H1 (cell line): ENCODE measurements at regions not wholly inside any gene's neighbourhood (a gene's known extent, or its start where the extent isn't known, plus 50 kb on each side); places are given as distances from the start of the nearest gene placed in this dataset.

Source experiments
- CTCF ChIA-PET: fragments of 300-600 bp; sonication (Branson Sonifier 250); formaldehyde crosslinking; loops from one replicate; lab custom pipeline; 2021; ENCODE audit not compliant: partially characterized antibody; lab: Charles Lee
- POLR2A ChIA-PET: fragments of 300-600 bp; sonication (Branson Sonifier 250); formaldehyde crosslinking; loops from one replicate; lab custom pipeline; 2021; ENCODE audit warnings: inconsistent platforms; ENCODE audit not compliant: partially characterized antibody; lab: Charles Lee
- DNase-seq, 2 experiments: peaks; one replicate each; pipeline versions ENCODE4 v3.0.0 to v3.0.0-alpha.2; 2010 to 2022; ENCODE audit warnings: low spot score in 2 of 2, low read depth in 1 of 2, mixed read lengths in 1 of 2
- FAIRE-seq: peaks from 2 replicates; lab custom pipeline; 2011; peaks lifted over from hg19 to GRCh38; lab: Jason Lieb, UNC
- H2AFZ ChIP-seq: 2 replicates; pipeline ENCODE4 v1.8.1; 2012; ENCODE audit warnings: low read length, inconsistent platforms
- H2AK5ac ChIP-seq: 2 replicates; pipeline ENCODE4 v1.6.1; 2013; ENCODE audit warnings: low read depth, low read length
- H2BK120ac ChIP-seq: replicated peaks from 2 replicates; pipeline ENCODE3; 2013; ENCODE audit warnings: low read depth, low read length, inconsistent platforms
- H2BK12ac ChIP-seq: 2 replicates; pipeline ENCODE4 v1.6.1; 2013; ENCODE audit warnings: low read depth, low read length
- H2BK15ac ChIP-seq: 2 replicates; pipeline ENCODE4 v1.6.1; 2013; ENCODE audit warnings: low read length
- H2BK20ac ChIP-seq: 2 replicates; pipeline ENCODE4 v1.6.1; 2013; ENCODE audit warnings: low read length
- H2BK5ac ChIP-seq: 2 replicates; pipeline ENCODE4 v1.6.1; 2013; ENCODE audit warnings: low read depth, low read length
- H3K14ac ChIP-seq: 2 replicates; pipeline ENCODE4 v1.6.1; 2013; ENCODE audit warnings: inconsistent platforms; ENCODE audit not compliant: insufficient read length
- H3K18ac ChIP-seq: 2 replicates; pipeline ENCODE4 v1.6.1; 2013; ENCODE audit warnings: low read length; ENCODE audit errors: extremely low read depth
- H3K23ac ChIP-seq: 2 replicates; pipeline ENCODE4 v1.6.1; 2013; ENCODE audit warnings: inconsistent platforms; ENCODE audit not compliant: insufficient read length
- H3K23me2 ChIP-seq: 2 replicates; pipeline ENCODE4 v1.6.1; 2013; ENCODE audit warnings: low read depth, low read length
- H3K27ac ChIP-seq: 2 replicates; pipeline ENCODE4 v1.6.1; 2011; ENCODE audit warnings: low read depth, low read length, inconsistent platforms
- H3K27me3 ChIP-seq, 4 experiments: replicated peaks in 1 of 4; 1 replicate in 1 of 4; 2 replicates in 3 of 4; pipeline versions ENCODE4 v1.6.1 to v1.8.1; 2011 to 2013; ENCODE audit warnings: low read length in 3 of 4, mild to moderate bottlenecking in 3 of 4, inconsistent platforms in 2 of 4, mixed read lengths in 2 of 4, moderate library complexity in 1 of 4; ENCODE audit not compliant: control insufficient read depth in 3 of 4, insufficient read depth in 3 of 4; ENCODE audit errors: extremely low read depth in 1 of 4
- H3K36me3 ChIP-seq, 4 experiments: 2 replicates each; pipeline versions ENCODE4 v1.6.1 to v1.8.1; 2011 to 2013; ENCODE audit warnings: mild to moderate bottlenecking in 4 of 4, low read length in 3 of 4, moderate library complexity in 2 of 4, control low read depth in 1 of 4, inconsistent platforms in 1 of 4; ENCODE audit not compliant: insufficient read depth in 4 of 4, control insufficient read depth in 2 of 4
- H3K4ac ChIP-seq: replicated peaks from 2 replicates; pipeline ENCODE3; 2013; ENCODE audit warnings: low read length, low read depth, mixed read lengths, inconsistent platforms; ENCODE audit not compliant: insufficient read length
- H3K4me1 ChIP-seq, 4 experiments: replicated peaks in 1 of 4; 1 replicate in 1 of 4; 2 replicates in 3 of 4; pipeline versions ENCODE4 v1.6.1 to v1.8.1; 2011 to 2013; ENCODE audit warnings: low read length in 3 of 4, inconsistent platforms in 2 of 4, mixed read lengths in 1 of 4; ENCODE audit not compliant: insufficient read depth in 4 of 4, control insufficient read depth in 3 of 4
- H3K4me2 ChIP-seq, 2 experiments: 2 replicates each; pipeline versions ENCODE4 v1.6.1 to v1.8.1; 2011 to 2013; ENCODE audit warnings: low read depth in 2 of 2, low read length in 2 of 2, control low read depth in 1 of 2, inconsistent platforms in 1 of 2, mild to moderate bottlenecking in 1 of 2; ENCODE audit not compliant: insufficient read depth in 1 of 2
- H3K4me3 ChIP-seq, 4 experiments: fragments of 200-600, 300-600 bp in 1 of 4; sonication (generic), shearing (Covaris generic), sonication (Bioruptor Twin) in 1 of 4; 2 replicates each; pipeline versions ENCODE4 v1.5.1 to v1.8.1; 2011 to 2016; ENCODE audit warnings: low read length in 4 of 4, low read depth in 3 of 4, control low read depth in 2 of 4, inconsistent platforms in 2 of 4, mild to moderate bottlenecking in 2 of 4, mixed read lengths in 1 of 4, moderate library complexity in 1 of 4; ENCODE audit not compliant: insufficient read depth in 2 of 4; ENCODE audit errors: extremely low read depth in 1 of 4
- H3K56ac ChIP-seq: replicated peaks from 2 replicates; pipeline ENCODE3; 2013; ENCODE audit warnings: low read depth, mild to moderate bottlenecking, mixed read lengths, low read length, inconsistent platforms; ENCODE audit not compliant: insufficient read length
- H3K79me1 ChIP-seq: 2 replicates; pipeline ENCODE4 v1.6.1; 2013; ENCODE audit warnings: low read depth, low read length, control low read depth
- H3K79me2 ChIP-seq, 2 experiments: 2 replicates each; pipeline versions ENCODE4 v1.6.1 to v1.8.1; 2012 to 2013; ENCODE audit warnings: low read length in 2 of 2, mild to moderate bottlenecking in 2 of 2, inconsistent platforms in 1 of 2; ENCODE audit not compliant: insufficient read depth in 2 of 2, control insufficient read depth in 1 of 2
- H3K9ac ChIP-seq, 4 experiments: replicated peaks in 1 of 4; 1 replicate in 1 of 4; 2 replicates in 3 of 4; pipeline versions ENCODE4 v1.6.1 to v1.8.1; 2011 to 2013; ENCODE audit warnings: low read depth in 3 of 4, low read length in 3 of 4, control low read depth in 2 of 4, mild to moderate bottlenecking in 2 of 4, moderate library complexity in 2 of 4, inconsistent platforms in 1 of 4; ENCODE audit errors: extremely low read depth in 1 of 4
- H3K9me3 ChIP-seq, 2 experiments: 2 replicates each; pipeline versions ENCODE4 v1.6.1 to v1.8.1; 2012 to 2013; ENCODE audit warnings: mild to moderate bottlenecking in 2 of 2, moderate library complexity in 2 of 2, control low read depth in 1 of 2, inconsistent platforms in 1 of 2, low read depth in 1 of 2, low read length in 1 of 2, mixed read lengths in 1 of 2; ENCODE audit not compliant: insufficient read depth in 2 of 2
- H4K20me1 ChIP-seq, 2 experiments: replicated peaks in 1 of 2; 2 replicates each; pipeline versions ENCODE3 to v1.8.1; 2011 to 2013; ENCODE audit warnings: inconsistent platforms in 2 of 2, low read length in 2 of 2, mild to moderate bottlenecking in 1 of 2; ENCODE audit not compliant: insufficient read depth in 2 of 2, control insufficient read depth in 1 of 2
- H4K5ac ChIP-seq: 2 replicates; pipeline ENCODE4 v1.6.1; 2013; ENCODE audit warnings: low read length, low read depth, mixed read lengths, inconsistent platforms; ENCODE audit not compliant: insufficient read length
- H4K8ac ChIP-seq: 2 replicates; pipeline ENCODE4 v1.8.0; 2013; ENCODE audit warnings: mild to moderate bottlenecking, moderate library complexity, low read length, inconsistent platforms; ENCODE audit not compliant: insufficient read depth; ENCODE audit errors: extremely low read depth
- H4K91ac ChIP-seq: replicated peaks from 2 replicates; pipeline ENCODE3; 2013; ENCODE audit warnings: low read length, mixed read lengths, inconsistent platforms; ENCODE audit not compliant: insufficient read length
- CEBPB ChIP-seq: IDR thresholded peaks from 2 replicates; pipeline ENCODE4 v1.6.1; 2012; ENCODE audit warnings: low read depth, low read length
- HDAC2 ChIP-seq, 2 experiments: fragments of 300-600 bp in 1 of 2; sonication (generic) in 1 of 2; IDR thresholded peaks; 2 replicates each; pipeline ENCODE4 v1.6.1; 2011 to 2012; ENCODE audit warnings: low read depth in 2 of 2, low read length in 2 of 2, mild to moderate bottlenecking in 2 of 2, moderate library complexity in 2 of 2, borderline replicate concordance in 1 of 2, inconsistent platforms in 1 of 2
- KDM5A ChIP-seq: fragments of 200-600 bp; IDR thresholded peaks from 2 replicates; pipeline ENCODE4 v1.7.1; 2012; ENCODE audit warnings: mild to moderate bottlenecking, low read length, inconsistent platforms, mixed read lengths
- NANOG ChIP-seq: IDR thresholded peaks from 2 replicates; pipeline ENCODE4 v1.6.1; 2011; ENCODE audit warnings: low read length, low read depth, mild to moderate bottlenecking, inconsistent platforms; ENCODE audit not compliant: insufficient read depth, poor library complexity, severe bottlenecking
- RAD21 ChIP-seq, 2 experiments: IDR thresholded peaks in 1 of 2; conservative IDR thresholded peaks in 1 of 2; 2 replicates each; pipeline ENCODE4 v1.6.1; 2011; ENCODE audit warnings: low read depth in 2 of 2, low read length in 2 of 2, improper control_type of control experiment in 1 of 2, inconsistent platforms in 1 of 2, mild to moderate bottlenecking in 1 of 2, moderate library complexity in 1 of 2
- RXRA ChIP-seq: IDR thresholded peaks from 2 replicates; pipeline ENCODE4 v1.6.1; 2011; ENCODE audit warnings: low read depth, mild to moderate bottlenecking, low read length, moderate library complexity; ENCODE audit not compliant: insufficient read depth
- SP2 ChIP-seq: IDR thresholded peaks from 2 replicates; pipeline ENCODE4 v1.6.1; 2012; ENCODE audit warnings: mild to moderate bottlenecking, low read length, inconsistent platforms
- SP4 ChIP-seq: IDR thresholded peaks from 2 replicates; pipeline ENCODE4 v1.6.1; 2012; ENCODE audit warnings: low read length, inconsistent platforms
- TCF12 ChIP-seq: IDR thresholded peaks from 2 replicates; pipeline ENCODE4 v1.6.1; 2011; ENCODE audit warnings: low read depth, mild to moderate bottlenecking, low read length
- YY1 ChIP-seq: IDR thresholded peaks from 2 replicates; pipeline ENCODE4 v1.6.1; 2011; ENCODE audit warnings: low read depth, mild to moderate bottlenecking, low read length
- WGBS, 2 experiments: shearing (Covaris generic) in 1 of 2; methylation state at CpG; one replicate each; pipeline versions ENCODE4 v1.1.6 to v1.1.7; 2013 to 2015; ENCODE audit warnings: low lambda C conversion rate in 2 of 2, mixed read lengths in 2 of 2, inconsistent platforms in 1 of 2, low coverage in 1 of 2, missing lambda C conversion rate in 1 of 2; ENCODE audit not compliant: insufficient replicate concordance in 2 of 2, insufficient coverage in 1 of 2, insufficient read length in 1 of 2; ENCODE audit errors: extremely low coverage in 1 of 2, missing lambda C conversion rate in 1 of 2; 5-methylcytosine and 5-hydroxymethylcytosine counted together
- TF ChIP-seq, protein P1 (sequence below): IDR thresholded peaks from 2 replicates; pipeline ENCODE4 v1.6.1; 2012; ENCODE audit warnings: inconsistent platforms
- TF ChIP-seq, protein P2 (sequence below): IDR thresholded peaks from 2 replicates; pipeline ENCODE4 v1.6.1; 2011; ENCODE audit warnings: low read depth, mild to moderate bottlenecking, low read length; ENCODE audit not compliant: insufficient read depth

DNA sequence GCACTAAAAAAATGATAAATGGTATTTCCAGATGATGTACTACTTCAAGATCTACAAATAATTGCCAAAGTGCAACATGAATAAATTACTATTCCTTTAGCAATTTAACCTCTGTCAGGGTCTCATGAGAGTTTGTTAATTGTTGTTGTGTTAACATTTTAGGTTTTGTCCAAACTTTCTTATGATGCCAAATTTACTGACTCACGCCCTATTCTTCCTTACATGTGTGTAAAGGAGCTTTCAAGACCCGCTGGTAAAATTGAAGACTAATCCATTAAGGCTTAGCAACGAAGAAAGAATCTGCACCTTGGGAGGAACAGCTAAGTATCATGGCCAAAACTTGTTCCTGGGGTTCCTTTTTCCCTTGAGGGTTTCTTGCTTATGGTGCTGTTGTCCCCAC, 252.7 kb upstream of the JADE1 start:
- no peak overlapping the region for H3K23ac ChIP-seq
- TF ChIP-seq SP2 (no peak), YY1 (no peak), SP4 (no peak), KDM5A (no peak), NANOG (no peak), CEBPB (no peak), HDAC2 (IDR thresholded peaks at IDR 0.05; ENCODE audit: borderline replicate concordance in 1 of 2, low read depth in 2 of 2, low read length in 2 of 2) (no peak), TCF12 (no peak), RAD21 (IDR thresholded peaks at IDR 0.05 in 1 of 2, conservative IDR thresholded peaks at IDR 0.05 in 1 of 2; ENCODE audit: low read depth in 2 of 2, low read length in 2 of 2) (no peak), RXRA (no peak)
- TF ChIP-seq, protein P1, sequence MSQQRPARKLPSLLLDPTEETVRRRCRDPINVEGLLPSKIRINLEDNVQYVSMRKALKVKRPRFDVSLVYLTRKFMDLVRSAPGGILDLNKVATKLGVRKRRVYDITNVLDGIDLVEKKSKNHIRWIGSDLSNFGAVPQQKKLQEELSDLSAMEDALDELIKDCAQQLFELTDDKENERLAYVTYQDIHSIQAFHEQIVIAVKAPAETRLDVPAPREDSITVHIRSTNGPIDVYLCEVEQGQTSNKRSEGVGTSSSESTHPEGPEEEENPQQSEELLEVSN: no peak
- TF ChIP-seq, protein P2, sequence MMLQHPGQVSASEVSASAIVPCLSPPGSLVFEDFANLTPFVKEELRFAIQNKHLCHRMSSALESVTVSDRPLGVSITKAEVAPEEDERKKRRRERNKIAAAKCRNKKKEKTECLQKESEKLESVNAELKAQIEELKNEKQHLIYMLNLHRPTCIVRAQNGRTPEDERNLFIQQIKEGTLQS: no peak
- H3K4me3 ChIP-seq: no peak overlapping the region
- H2BK120ac ChIP-seq: no peak overlapping the region
- no peak for DNase-seq
- no peak overlapping the region for H2BK20ac ChIP-seq
- H2BK12ac ChIP-seq: no peak overlapping the region
- no peaks in the 10 kb centered on the region for H3K9me3 ChIP-seq
- H3K4me1 ChIP-seq: peaks cover 0 to 2% (median 0%) of the 10 kb centered on the region in 4 experiments; a peak in 1 of 7 replicates
- FAIRE-seq: no peak
- no peaks in the 10 kb centered on the region for H3K79me2 ChIP-seq
- H3K56ac ChIP-seq: no peak overlapping the region
- no peak overlapping the region for H2BK15ac ChIP-seq
- H2AFZ ChIP-seq: no peak overlapping the region
- no peaks in the 10 kb centered on the region for H3K36me3 ChIP-seq
- H3K27ac ChIP-seq: no peak overlapping the region
- no peak overlapping the region for H4K91ac ChIP-seq
- no peak overlapping the region for H2AK5ac ChIP-seq
- no peak overlapping the region for H3K4ac ChIP-seq
- no peaks in the 10 kb centered on the region; the same call in 1 of the 2 replicates for H3K23me2 ChIP-seq
- no peaks in the 10 kb centered on the region for H3K79me1 ChIP-seq
- no peak overlapping the region for H4K8ac ChIP-seq
- H4K5ac ChIP-seq: no peak overlapping the region
- no peaks in the 10 kb centered on the region for H3K27me3 ChIP-seq
- CTCF ChIA-PET: interaction anchor here (0.6 to 0.9 kb wide), 3 partner anchors 100 to 366 kb away, joined by 3 to 4 read pairs (median 4); no protein-coding TSS in a partner anchor
- no peak overlapping the region for H3K18ac ChIP-seq
- 81% methylated on average over 3 of the region's 3 CpGs; no CpG with 5 or more reads in 1 of the 2 experiments for WGBS, 2 experiments
- POLR2A ChIA-PET: no interaction called here
- no peak overlapping the region for H3K9ac ChIP-seq
- H4K20me1 ChIP-seq: no peaks in the 10 kb centered on the region
- no peak overlapping the region for H3K4me2 ChIP-seq
- no peak overlapping the region for H2BK5ac ChIP-seq
- H3K14ac ChIP-seq: no peak overlapping the region
